ENCODE measurements at regions not wholly inside any gene's neighbourhood (a gene's known extent, or its start where the extent isn't known, plus 50 kb on each side); places are given as distances from the start of the nearest gene placed in this dataset.

- ChIA-PET CTCF (no interaction called here), POLR2A (no interaction called here)
- Histone ChIP-seq H3K9me1 (replicated peaks; ENCODE audit: control insufficient read depth, extremely low read depth, insufficient read depth, low read length) (no peaks in the 10 kb centered on the region), H3K9me3 (replicated peaks; ENCODE audit: control insufficient read depth, insufficient read depth, low read length) (no peaks in the 10 kb centered on the region), H3K4me1 (ENCODE audit: control insufficient read depth, extremely low read depth, insufficient read depth, low read length) (no peaks in the 10 kb centered on the region), H4K20me1 (replicated peaks; ENCODE audit: control insufficient read depth, extremely low read depth, insufficient read depth, low read length) (no peaks in the 10 kb centered on the region), H3K4me3 (replicated peaks in 1 of 3; ENCODE audit: insufficient read depth in 1 of 3, low read depth in 1 of 3, low read length in 3 of 3) (no peak overlapping the region), H3K36me3 (ENCODE audit: control insufficient read depth in 2 of 2, extremely low read depth in 1 of 2, insufficient read depth in 2 of 2, low read length in 2 of 2) (no peaks in the 10 kb centered on the region), H3K27ac (ENCODE audit: insufficient read depth, low read depth, low read length) (no peak overlapping the region), H3K4me2 (ENCODE audit: insufficient read depth, low read length) (no peak overlapping the region), H3K79me2 (ENCODE audit: control insufficient read depth, insufficient read depth, low read length) (no peaks in the 10 kb centered on the region), H3K9ac (replicated peaks; ENCODE audit: extremely low read depth, insufficient read depth, low read length) (no peak overlapping the region), H3K27me3 (ENCODE audit: control insufficient read depth in 2 of 2, insufficient read depth in 2 of 2, low read length in 2 of 2) (no peaks in the 10 kb centered on the region), H2AFZ (ENCODE audit: low read depth, low read length) (no peak overlapping the region)
- no peak for TF ChIP-seq MAX (IDR thresholded peaks at IDR 0.05; ENCODE audit: insufficient read depth, insufficient read length)
- TF ChIP-seq GATA2 (IDR thresholded peaks at IDR 0.05; ENCODE audit: insufficient read depth, insufficient read length, low read depth, low read length): no peak
- no peak for TF ChIP-seq EZH2 (IDR thresholded peaks at IDR 0.05; ENCODE audit: borderline replicate concordance, low read depth, low read length, severe bottlenecking)
- no peak for TF ChIP-seq POLR2A (IDR thresholded peaks at IDR 0.05; ENCODE audit: low read depth, low read length)
- no peak for TF ChIP-seq POLR2AphosphoS5 (IDR thresholded peaks at IDR 0.05; ENCODE audit: insufficient read depth, low read depth, low read length)
- TF ChIP-seq JUN (IDR thresholded peaks at IDR 0.05; ENCODE audit: borderline replicate concordance, insufficient read depth, insufficient read length, low read depth): no peak
- TF ChIP-seq FOS (IDR thresholded peaks at IDR 0.05; ENCODE audit: borderline replicate concordance, insufficient read depth, low read length): no peak
- TF ChIP-seq MYC (IDR thresholded peaks at IDR 0.05; ENCODE audit: low read depth, low read length): no peak
- no peak for TF ChIP-seq CTCF (IDR thresholded peaks at IDR 0.05; ENCODE audit: extremely low read depth in 1 of 2, insufficient read depth in 1 of 2, low read depth in 1 of 2, low read length in 2 of 2)
- intact Hi-C loops (cut with micrococcal nuclease) (no loop called here), dilution Hi-C loops (cut with MboI; ENCODE audit: extremely low pct_ligation_motif_present, low sequenced_read_pairs) (no loop called here)
- no peak for DNase-seq (ENCODE audit: low read depth, low spot score)
- no TSS peak for BruUV-seq (replicated peaks)
- no peak for FAIRE-seq
Observed at GRCh38 chr12:115411121-115411520, 727.1 kb upstream of the TBX3 start.

Data from endothelial cell of umbilical vein (primary cell).